Esophagus muscularis mucosa (tissue), 4 donors: ENCODE measurements at regions not wholly inside any gene's neighbourhood (a gene's known extent, or its start where the extent isn't known, plus 50 kb on each side); places are given as distances from the start of the nearest gene placed in this dataset.

Source experiments
- DNase-seq: peaks from one replicate; pipeline ENCODE4 v3.0.0-alpha.2; 2017; ENCODE audit errors: extremely low spot score
- H3K27ac ChIP-seq, 4 donors: fragments of 200-600 bp; sonication (generic); replicated peaks in 1 of 4; 1 replicate in 3 of 4; 2 replicates in 1 of 4; pipeline ENCODE4 v1.5.1; 2016 to 2019; ENCODE audit warnings: mild to moderate bottlenecking in 1 of 4
- H3K27me3 ChIP-seq, 4 donors: fragments of 200-600 bp; sonication (generic); one replicate each; pipeline versions ENCODE4 v1.5.1 to v1.6.0; 2016 to 2019
- H3K36me3 ChIP-seq, 4 donors: fragments of 200-600 bp; sonication (generic); one replicate each; pipeline ENCODE4 v1.5.1; 2016 to 2019
- H3K4me1 ChIP-seq, 4 donors: fragments of 200-600 bp; sonication (generic); one replicate each; pipeline ENCODE4 v1.5.1; 2016 to 2019
- H3K4me3 ChIP-seq, 4 donors: fragments of 200-600 bp; sonication (generic); 1 replicate in 2 of 4; 2 replicates in 2 of 4; pipeline ENCODE4 v1.5.1; 2016 to 2019; ENCODE audit warnings: mild to moderate bottlenecking in 4 of 4, moderate library complexity in 1 of 4
- H3K9me3 ChIP-seq, 4 donors: fragments of 200-600 bp; sonication (generic); 1 replicate in 3 of 4; 2 replicates in 1 of 4; pipeline ENCODE4 v1.5.1; 2016 to 2019
- EP300 ChIP-seq: sonication (generic); formaldehyde crosslinking; IDR thresholded peaks from one replicate; pipeline ENCODE4 v1.6.1; 2017; ENCODE audit warnings: antibody characterized with exemption
- POLR2A ChIP-seq: fragments of 450-650 bp; IDR thresholded peaks from one replicate; pipeline ENCODE4 v1.6.1; 2017; ENCODE audit warnings: antibody characterized with exemption, moderate library complexity, mild to moderate bottlenecking, low read depth
- POLR2AphosphoS5 ChIP-seq, 2 donors: sonication (generic); formaldehyde crosslinking; IDR thresholded peaks; one replicate each; pipeline ENCODE4 v1.6.1; 2017; ENCODE audit warnings: antibody characterized with exemption in 2 of 2
- WGBS: methylation state at CpG from one replicate; pipeline ENCODE4 v1.1.5; 2018; 5-methylcytosine and 5-hydroxymethylcytosine counted together
- intact Hi-C: fragments of 100-400 bp; cut with DNase I; formaldehyde crosslinking; loops from one replicate; pipeline ENCODE4 v1.15.1; 2023
- TF ChIP-seq, protein P1 (sequence below), 3 experiments: fragments of 200-600 bp in 2 of 3; fragments of 450-650 bp in 1 of 3; sonication (generic) in 2 of 3; IDR thresholded peaks; one replicate each; pipeline ENCODE4 v1.5.1; 2017 to 2019; ENCODE audit warnings: antibody characterized with exemption in 3 of 3, mild to moderate bottlenecking in 2 of 3, moderate library complexity in 1 of 3

DNA sequence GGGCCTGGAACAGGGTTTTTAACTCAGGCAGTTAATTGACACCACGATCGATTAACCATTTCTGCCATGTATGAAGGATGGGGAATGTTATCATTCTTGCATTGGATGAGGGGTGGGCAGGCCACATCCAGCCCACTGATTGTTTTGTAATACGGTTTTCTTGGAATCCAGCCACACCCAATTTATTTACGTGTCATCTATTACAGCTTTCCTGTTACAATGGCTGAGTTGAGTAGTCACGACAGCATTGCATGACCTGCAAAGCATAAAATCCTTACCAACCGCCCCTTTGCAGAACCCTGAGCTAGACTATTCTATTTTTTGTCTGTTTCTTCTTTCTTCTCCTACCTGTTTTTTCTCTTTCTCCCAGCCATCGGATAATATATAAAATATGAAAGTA lies 122.0 kb upstream of the STC2 start:
- TF ChIP-seq POLR2AphosphoS5 (IDR thresholded peaks at IDR 0.05): no peak
- TF ChIP-seq, protein P1, sequence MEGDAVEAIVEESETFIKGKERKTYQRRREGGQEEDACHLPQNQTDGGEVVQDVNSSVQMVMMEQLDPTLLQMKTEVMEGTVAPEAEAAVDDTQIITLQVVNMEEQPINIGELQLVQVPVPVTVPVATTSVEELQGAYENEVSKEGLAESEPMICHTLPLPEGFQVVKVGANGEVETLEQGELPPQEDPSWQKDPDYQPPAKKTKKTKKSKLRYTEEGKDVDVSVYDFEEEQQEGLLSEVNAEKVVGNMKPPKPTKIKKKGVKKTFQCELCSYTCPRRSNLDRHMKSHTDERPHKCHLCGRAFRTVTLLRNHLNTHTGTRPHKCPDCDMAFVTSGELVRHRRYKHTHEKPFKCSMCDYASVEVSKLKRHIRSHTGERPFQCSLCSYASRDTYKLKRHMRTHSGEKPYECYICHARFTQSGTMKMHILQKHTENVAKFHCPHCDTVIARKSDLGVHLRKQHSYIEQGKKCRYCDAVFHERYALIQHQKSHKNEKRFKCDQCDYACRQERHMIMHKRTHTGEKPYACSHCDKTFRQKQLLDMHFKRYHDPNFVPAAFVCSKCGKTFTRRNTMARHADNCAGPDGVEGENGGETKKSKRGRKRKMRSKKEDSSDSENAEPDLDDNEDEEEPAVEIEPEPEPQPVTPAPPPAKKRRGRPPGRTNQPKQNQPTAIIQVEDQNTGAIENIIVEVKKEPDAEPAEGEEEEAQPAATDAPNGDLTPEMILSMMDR (IDR thresholded peaks at IDR 0.05): no peak
- no peak for TF ChIP-seq EP300
- TF ChIP-seq POLR2A: no peak
- no peak overlapping the region for H3K27ac ChIP-seq
- DNase-seq: no peak
- H3K27me3 ChIP-seq: no peaks in the 10 kb centered on the region
- no peak overlapping the region for H3K4me3 ChIP-seq
- H3K36me3 ChIP-seq: no peaks in the 10 kb centered on the region
- H3K9me3 ChIP-seq: no peaks in the 10 kb centered on the region
- peaks cover 3 to 23% (median 14%) of the 10 kb centered on the region in 4 donors for H3K4me1 ChIP-seq
- intact Hi-C loops: no loop called here
- 86% methylated on average over 7 of the region's 7 CpGs for WGBS

DNA sequence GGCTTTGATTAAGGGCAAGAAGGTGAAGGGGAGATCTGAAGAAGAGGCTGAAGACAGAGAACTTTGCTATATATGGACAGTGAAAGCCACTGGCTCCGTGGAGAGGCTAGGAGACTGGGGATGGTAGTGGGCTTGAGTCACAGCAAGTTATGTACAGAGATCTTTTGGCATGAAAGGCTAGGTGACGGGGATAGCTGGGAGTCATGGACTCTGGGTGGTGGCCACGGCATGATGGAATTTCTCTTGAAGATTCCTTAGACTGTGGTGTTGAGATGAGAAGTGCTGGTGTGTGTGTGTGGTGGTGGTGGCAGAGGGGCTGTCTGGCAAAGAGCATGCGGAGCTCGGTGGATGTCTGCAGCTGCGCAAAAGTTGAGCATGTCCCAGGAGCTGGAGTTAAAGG lies 120.6 kb upstream of the STC2 start:
- WGBS: 91% methylated on average over 6 of the region's 6 CpGs
- Histone ChIP-seq H3K4me3 (no peak overlapping the region), H3K36me3 (no peaks in the 10 kb centered on the region), H3K27ac (no peak overlapping the region), H3K9me3 (no peaks in the 10 kb centered on the region), H3K4me1 (peaks cover 0 to 10% (median 4%) of the 10 kb centered on the region in 4 donors), H3K27me3 (no peaks in the 10 kb centered on the region)
- TF ChIP-seq, protein P1 (IDR thresholded peaks at IDR 0.05): no peak
- no peak for TF ChIP-seq POLR2A
- no peak for TF ChIP-seq EP300
- TF ChIP-seq POLR2AphosphoS5 (IDR thresholded peaks at IDR 0.05): no peak
- DNase-seq: no peak
- intact Hi-C loops: no loop called here

DNA sequence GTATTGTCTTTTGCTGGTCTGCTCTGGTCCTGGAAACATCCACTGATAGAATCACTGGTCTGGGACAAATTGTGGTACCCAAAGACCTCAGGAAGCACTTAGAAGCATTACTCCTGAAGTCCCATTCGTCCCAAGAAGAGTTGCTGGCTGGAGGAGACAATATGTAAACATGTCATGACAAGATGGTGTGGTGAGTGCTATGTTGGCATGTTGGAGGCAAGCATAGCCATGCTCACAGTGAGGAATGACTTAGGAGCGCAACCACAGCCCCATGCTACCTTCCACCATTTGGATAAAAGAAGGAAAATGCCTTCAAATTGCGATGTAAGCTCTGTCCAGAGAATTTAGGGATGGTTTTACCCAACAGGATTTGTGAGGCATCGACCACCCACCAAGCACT lies 115.8 kb upstream of the STC2 start:
- 88% methylated on average over 4 of the region's 4 CpGs for WGBS
- Histone ChIP-seq H3K9me3 (no peaks in the 10 kb centered on the region), H3K27ac (no peak overlapping the region), H3K4me1 (no peaks in the 10 kb centered on the region), H3K4me3 (no peak overlapping the region), H3K36me3 (no peaks in the 10 kb centered on the region), H3K27me3 (no peaks in the 10 kb centered on the region)
- no peak for TF ChIP-seq EP300
- no peak for TF ChIP-seq POLR2AphosphoS5 (IDR thresholded peaks at IDR 0.05)
- TF ChIP-seq, protein P1 (IDR thresholded peaks at IDR 0.05): no peak
- no peak for TF ChIP-seq POLR2A
- DNase-seq: no peak
- intact Hi-C loops: no loop called here

DNA sequence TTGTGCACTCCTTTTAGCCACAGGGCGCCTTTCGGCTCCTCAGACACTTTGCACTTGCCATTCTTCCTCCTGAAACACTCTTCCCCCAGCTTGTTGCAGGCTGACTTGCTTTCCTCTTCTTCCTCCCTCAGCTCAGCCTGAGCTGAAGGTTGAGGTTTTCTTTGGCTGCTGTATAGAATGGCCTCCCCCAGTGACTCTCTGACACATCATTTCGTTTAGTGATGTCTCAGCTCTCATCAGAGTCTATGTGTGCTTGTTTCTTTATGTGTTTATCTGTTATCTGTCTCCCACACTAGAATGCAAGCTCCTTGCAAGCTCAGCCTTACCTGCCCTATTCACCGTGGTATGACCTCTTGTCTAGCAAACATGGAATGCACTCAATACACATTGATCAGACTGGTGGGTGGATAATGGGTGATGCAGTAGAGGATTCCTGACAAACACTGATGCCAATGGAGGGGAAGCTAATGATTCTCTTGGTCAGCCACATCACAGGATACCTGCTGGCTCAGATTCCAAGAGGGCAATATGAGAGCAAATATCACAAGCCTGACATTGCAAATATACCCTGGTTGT lies 112.9 kb upstream of the STC2 start:
- Histone ChIP-seq H3K27ac (no peak overlapping the region), H3K36me3 (no peaks in the 10 kb centered on the region), H3K27me3 (no peaks in the 10 kb centered on the region), H3K4me3 (no peak overlapping the region), H3K4me1 (no peaks in the 10 kb centered on the region), H3K9me3 (no peaks in the 10 kb centered on the region)
- intact Hi-C loops: no loop called here
- 79% methylated on average over 4 of the region's 4 CpGs for WGBS
- TF ChIP-seq POLR2AphosphoS5 (IDR thresholded peaks at IDR 0.05) (no peak), POLR2A (no peak), EP300 (no peak)
- TF ChIP-seq, protein P1 (IDR thresholded peaks at IDR 0.05): no peak
- no peak for DNase-seq

DNA sequence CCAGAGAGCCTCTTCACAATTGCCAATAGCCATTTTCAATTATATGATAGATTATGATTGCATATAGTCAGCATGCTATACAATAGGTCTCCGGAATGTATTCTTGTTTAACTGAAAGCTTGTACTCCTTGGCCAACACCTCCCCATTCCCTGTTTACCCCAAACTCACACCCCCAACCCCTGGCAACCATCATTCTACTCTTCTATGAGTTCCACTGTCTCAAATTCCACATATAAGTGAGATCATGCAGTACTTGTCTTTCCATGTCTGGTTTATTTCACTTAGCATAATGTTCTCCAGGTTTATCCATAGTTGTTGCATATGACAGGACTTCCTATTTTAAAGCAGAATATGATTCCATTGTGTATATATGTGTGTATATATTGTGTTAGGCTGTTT lies 110.7 kb upstream of the STC2 start:
- 71% methylated on average over 1 of the region's 1 CpG for WGBS
- TF ChIP-seq POLR2A (no peak), POLR2AphosphoS5 (IDR thresholded peaks at IDR 0.05) (no peak), EP300 (no peak)
- TF ChIP-seq, protein P1 (IDR thresholded peaks at IDR 0.05): no peak
- DNase-seq: no peak
- H3K4me3 ChIP-seq: no peak overlapping the region
- H3K36me3 ChIP-seq: no peaks in the 10 kb centered on the region
- no peak overlapping the region for H3K27ac ChIP-seq
- H3K9me3 ChIP-seq: no peaks in the 10 kb centered on the region
- intact Hi-C loops: no loop called here
- peaks cover 0 to 8% (median 5%) of the 10 kb centered on the region in 4 donors for H3K4me1 ChIP-seq
- H3K27me3 ChIP-seq: no peaks in the 10 kb centered on the region
